ENCODE measurements at regions not wholly inside any gene's neighbourhood (a gene's known extent, or its start where the extent isn't known, plus 50 kb on each side); places are given as distances from the start of the nearest gene placed in this dataset.
"Not testable (repeated sequence)": the region's sequence is repeated elsewhere in the genome, so short reads cannot be mapped to it uniquely, and the experiment has no call there.

GRCh38 chr18:65592435-65592834 is 158.4 kb upstream of the CDH7 start:
- H3K27ac ChIP-seq (ENCODE audit: low read depth, low read length, poor library complexity, severe bottlenecking): no peak overlapping the region
- no peak overlapping the region for H3K4me3 ChIP-seq (ENCODE audit: low read depth, low read length, poor library complexity, severe bottlenecking)
- no peak overlapping the region for H2AFZ ChIP-seq (ENCODE audit: low read length)
- DNase-seq (ENCODE audit: low spot score): no peak
- no peaks in the 10 kb centered on the region for H3K36me3 ChIP-seq (ENCODE audit: insufficient read depth, low read length)
- POLR2A ChIA-PET: interaction anchor here (0.7 kb wide), 1 partner anchor 30 kb away, joined by 3 read pairs; no protein-coding TSS in a partner anchor
- H3K9me3 ChIP-seq (ENCODE audit: low read length): no peaks in the 10 kb centered on the region
- no peaks in the 10 kb centered on the region for H3K4me1 ChIP-seq (ENCODE audit: insufficient read depth, low read length, poor library complexity, severe bottlenecking)
- BruUV-seq (replicated peaks): no TSS peak
- H3K4me2 ChIP-seq (ENCODE audit: low read length): no peak overlapping the region
- no peaks in the 10 kb centered on the region for H3K79me2 ChIP-seq (ENCODE audit: insufficient read depth, low read depth, low read length)
- no peaks in the 10 kb centered on the region for H3K9me2 ChIP-seq (ENCODE audit: insufficient read depth, low read length)
- intact Hi-C loops (cut with micrococcal nuclease; ENCODE audit: unreplicated experiment): no loop called here
- H4K20me1 ChIP-seq (ENCODE audit: insufficient read depth, low read length): no peaks in the 10 kb centered on the region
- no peak for TF ChIP-seq EZH2phosphoT487 (IDR thresholded peaks at IDR 0.05; ENCODE audit: borderline replicate concordance, low read depth, low read length)
- no peak for TF ChIP-seq CTCF (conservative IDR thresholded peaks at IDR 0.05; ENCODE audit: low read length)
- CTCF ChIA-PET (ENCODE audit: unreplicated experiment): no interaction called here

- ChIA-PET POLR2A (no interaction called here), CTCF (ENCODE audit: unreplicated experiment) (no interaction called here)
- no peaks in the 10 kb centered on the region for H3K4me1 ChIP-seq (ENCODE audit: insufficient read depth, low read length, poor library complexity, severe bottlenecking)
- H2AFZ ChIP-seq (ENCODE audit: low read length): no peak overlapping the region
- H3K36me3 ChIP-seq (ENCODE audit: insufficient read depth, low read length): no peaks in the 10 kb centered on the region
- intact Hi-C loops (cut with micrococcal nuclease; ENCODE audit: unreplicated experiment): no loop called here
- no peaks in the 10 kb centered on the region for H4K20me1 ChIP-seq (ENCODE audit: insufficient read depth, low read length)
- TF ChIP-seq CTCF (conservative IDR thresholded peaks at IDR 0.05; ENCODE audit: low read length): no peak
- TF ChIP-seq EZH2phosphoT487 (IDR thresholded peaks at IDR 0.05; ENCODE audit: borderline replicate concordance, low read depth, low read length): no peak
- DNase-seq (ENCODE audit: low spot score): no peak
- no peak overlapping the region for H3K4me2 ChIP-seq (ENCODE audit: low read length)
- no peaks in the 10 kb centered on the region for H3K79me2 ChIP-seq (ENCODE audit: insufficient read depth, low read depth, low read length)
- H3K27ac ChIP-seq (ENCODE audit: low read depth, low read length, poor library complexity, severe bottlenecking): no peak overlapping the region
- no TSS peak for BruUV-seq (replicated peaks)
- H3K4me3 ChIP-seq (ENCODE audit: low read depth, low read length, poor library complexity, severe bottlenecking): no peak overlapping the region
- no peaks in the 10 kb centered on the region for H3K9me2 ChIP-seq (ENCODE audit: insufficient read depth, low read length)
- H3K9me3 ChIP-seq (ENCODE audit: low read length): no peaks in the 10 kb centered on the region
These were observed 163.3 kb upstream of the CDH7 start for GRCh38 chr18:65587491-65587890.

- H3K9me2 ChIP-seq (ENCODE audit: insufficient read depth, low read length); BruUV-seq (replicated peaks); H3K4me2 ChIP-seq (ENCODE audit: low read length); POLR2A ChIA-PET; CTCF ChIA-PET (ENCODE audit: unreplicated experiment); H3K9me3 ChIP-seq (ENCODE audit: low read length); H3K36me3 ChIP-seq (ENCODE audit: insufficient read depth, low read length); intact Hi-C loops (cut with micrococcal nuclease; ENCODE audit: unreplicated experiment); H3K4me1 ChIP-seq (ENCODE audit: insufficient read depth, low read length, poor library complexity, severe bottlenecking); DNase-seq (ENCODE audit: low spot score); H3K79me2 ChIP-seq (ENCODE audit: insufficient read depth, low read depth, low read length); H4K20me1 ChIP-seq (ENCODE audit: insufficient read depth, low read length); H3K27ac ChIP-seq (ENCODE audit: low read depth, low read length, poor library complexity, severe bottlenecking); H2AFZ ChIP-seq (ENCODE audit: low read length); H3K4me3 ChIP-seq (ENCODE audit: low read depth, low read length, poor library complexity, severe bottlenecking): not testable (repeated sequence)
These were observed 168.7 kb upstream of the CDH7 start for GRCh38 chr18:65582094-65582493.
